Left lung (tissue), 4 donors: ENCODE measurements at regions not wholly inside any gene's neighbourhood (a gene's known extent, or its start where the extent isn't known, plus 50 kb on each side); places are given as distances from the start of the nearest gene placed in this dataset.

Experiments used
- ATAC-seq: fragments of 200-7000 bp; cut with Tn5 transposase; one replicate; pipeline ENCODE4 v1.9.1; 2020; ENCODE audit warnings: moderate library complexity
- DNase-seq, 4 donors: peaks; one replicate each; pipeline ENCODE4 v3.0.0-alpha.2; 2013 to 2020
- H3K27ac ChIP-seq, 2 donors: fragments of 200-600 bp; sonication (generic) in 1 of 2; one replicate each; pipeline versions ENCODE4 v1.5.0 to v1.8.0; 2020 to 2021
- H3K27me3 ChIP-seq, 2 donors: fragments of 200-600 bp; sonication (generic) in 1 of 2; one replicate each; pipeline versions ENCODE4 v1.5.0 to v1.8.0; 2020 to 2021
- H3K36me3 ChIP-seq, 2 donors: fragments of 200-600 bp; sonication (generic) in 1 of 2; one replicate each; pipeline versions ENCODE4 v1.5.0 to v1.8.0; 2020 to 2021
- H3K4me1 ChIP-seq, 2 donors: fragments of 200-600 bp; one replicate each; pipeline ENCODE4 v1.8.0; 2021
- H3K4me3 ChIP-seq, 2 donors: fragments of 200-600 bp; sonication (generic) in 1 of 2; one replicate each; pipeline versions ENCODE4 v1.5.0 to v1.8.0; 2020 to 2021; ENCODE audit warnings: mild to moderate bottlenecking in 1 of 2
- H3K9me3 ChIP-seq, 2 donors: fragments of 200-600 bp; sonication (generic) in 1 of 2; one replicate each; pipeline versions ENCODE4 v1.5.0 to v1.8.0; 2020 to 2021
- CTCF ChIP-seq, 2 donors: fragments of 200-600 bp; sonication (generic) in 1 of 2; IDR thresholded peaks; one replicate each; pipeline versions ENCODE4 v1.5.0 to v1.8.0; 2021; ENCODE audit warnings: antibody characterized with exemption in 2 of 2
- intact Hi-C, 2 donors: fragments of 100-400 bp; cut with DNase I; formaldehyde crosslinking; loops; one replicate each; pipeline versions ENCODE4 v1.11.2 to v1.14.2; 2022
- donor health status: DM: no; HTN: yes; CAD: no.
- donor health status: DM: no; HTN: no; CAD: no.

- Histone ChIP-seq H3K27ac (no peak overlapping the region), H3K36me3 (no peaks in the 10 kb centered on the region), H3K9me3 (no peaks in the 10 kb centered on the region), H3K4me1 (no peaks in the 10 kb centered on the region), H3K27me3 (no peaks in the 10 kb centered on the region), H3K4me3 (no peak overlapping the region)
- ATAC-seq: no peak
- DNase-seq: no peak
- no peak for TF ChIP-seq CTCF (IDR thresholded peaks at IDR 0.05)
- intact Hi-C loops: no loop called here
Measured at GRCh38 chr2:191754103-191754502, 76.2 kb downstream of the NABP1 start.

GRCh38 chr2:191756761-191757160, 78.8 kb downstream of the NABP1 start:
- Histone ChIP-seq H3K27ac (no peak overlapping the region), H3K9me3 (no peaks in the 10 kb centered on the region), H3K27me3 (no peaks in the 10 kb centered on the region), H3K4me1 (no peaks in the 10 kb centered on the region), H3K36me3 (no peaks in the 10 kb centered on the region), H3K4me3 (no peak overlapping the region)
- intact Hi-C loops: no loop called here
- ATAC-seq (no peak), DNase-seq (no peak)
- no peak for TF ChIP-seq CTCF (IDR thresholded peaks at IDR 0.05)

GRCh38 chr2:191757208-191757607, 79.3 kb downstream of the NABP1 start:
- DNase-seq (no peak), ATAC-seq (no peak)
- no peak for TF ChIP-seq CTCF (IDR thresholded peaks at IDR 0.05)
- Histone ChIP-seq H3K36me3 (no peaks in the 10 kb centered on the region), H3K27ac (no peak overlapping the region), H3K27me3 (no peaks in the 10 kb centered on the region), H3K9me3 (no peaks in the 10 kb centered on the region), H3K4me3 (no peak overlapping the region), H3K4me1 (no peaks in the 10 kb centered on the region)
- intact Hi-C loops: no loop called here

DNA sequence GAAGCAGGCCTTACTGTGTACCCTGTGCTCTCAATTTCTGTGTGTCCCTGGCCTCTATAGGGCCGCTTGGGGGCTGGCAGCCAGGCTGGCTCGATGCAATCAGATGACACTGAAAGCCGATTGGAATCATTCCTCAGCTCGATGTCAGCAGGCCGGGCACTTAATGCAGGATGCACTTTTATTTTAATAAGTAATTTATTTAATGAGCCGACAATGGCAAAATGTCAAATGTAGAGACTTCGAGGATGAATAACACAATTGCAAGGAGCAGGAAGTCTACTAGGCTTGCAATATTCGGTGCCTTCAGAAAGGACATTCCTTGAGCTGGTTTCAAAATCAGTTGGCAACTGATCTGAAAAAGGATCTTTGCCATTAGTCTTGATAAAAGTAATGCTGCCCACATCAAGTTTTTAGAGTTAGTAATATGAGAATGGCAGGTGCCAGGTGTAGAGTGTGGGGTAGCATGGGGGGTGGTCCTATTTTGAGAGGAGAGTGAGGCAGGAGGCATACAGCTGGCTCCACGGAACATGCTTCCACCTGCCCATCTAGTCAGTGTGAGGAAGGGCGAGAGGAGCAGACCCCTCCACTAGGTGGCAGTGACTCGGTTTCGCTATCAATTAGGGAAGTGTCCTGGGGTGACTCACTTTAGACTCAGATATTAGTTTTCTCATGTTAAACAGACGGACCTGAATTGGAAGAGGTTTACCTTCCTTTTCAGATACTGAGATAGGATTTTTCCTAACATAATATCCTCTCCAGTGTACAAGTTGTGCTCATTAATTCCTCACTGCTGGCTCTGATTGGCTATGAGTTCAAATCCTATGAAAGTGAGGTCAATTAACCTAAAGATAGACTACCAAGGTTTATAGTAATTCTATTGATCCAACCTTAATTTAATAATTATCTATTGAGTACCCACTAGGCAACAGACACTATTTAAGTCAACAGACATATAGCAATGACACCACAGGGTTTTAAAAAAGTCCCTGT, 80.9 kb downstream of the NABP1 start:
- Histone ChIP-seq H3K4me3 (no peak overlapping the region), H3K9me3 (no peaks in the 10 kb centered on the region), H3K27ac (peak overlapping the region in 1 of 2 donors; percentile 27), H3K4me1 (no peaks in the 10 kb centered on the region), H3K36me3 (no peaks in the 10 kb centered on the region), H3K27me3 (no peaks in the 10 kb centered on the region)
- DNase-seq: peak in 3 of 4 donors; percentile 9 to 60 (median 51)
- TF ChIP-seq CTCF (IDR thresholded peaks at IDR 0.05): peak; percentile 46 to 64
- intact Hi-C loops: no loop called here
- ATAC-seq: peak; percentile 99

DNA sequence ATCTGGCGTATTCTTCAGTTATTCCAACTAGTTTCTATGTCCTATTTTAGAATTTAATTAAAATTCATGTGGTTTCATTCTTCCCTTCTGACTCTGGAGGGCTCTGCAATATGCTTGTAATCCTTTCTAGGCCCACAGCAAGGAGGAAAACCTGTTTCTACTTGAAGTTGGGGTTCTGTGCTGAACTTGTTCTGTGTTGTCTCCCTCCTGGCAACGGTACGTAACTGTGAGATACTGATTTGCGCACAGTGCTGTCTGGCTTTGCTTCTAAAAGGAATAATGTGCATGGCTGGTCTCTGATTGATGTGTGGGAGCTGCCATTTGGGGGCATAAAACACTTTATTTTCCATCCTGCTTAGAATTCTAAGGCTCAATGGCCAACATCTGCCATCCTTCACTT, 81.7 kb downstream of the NABP1 start:
- H3K36me3 ChIP-seq: no peaks in the 10 kb centered on the region
- no peaks in the 10 kb centered on the region for H3K27me3 ChIP-seq
- intact Hi-C loops: no loop called here
- no peaks in the 10 kb centered on the region for H3K9me3 ChIP-seq
- no peak overlapping the region for H3K27ac ChIP-seq
- TF ChIP-seq CTCF (IDR thresholded peaks at IDR 0.05): no peak
- H3K4me3 ChIP-seq: no peak overlapping the region
- DNase-seq (no peak), ATAC-seq (no peak)
- no peaks in the 10 kb centered on the region for H3K4me1 ChIP-seq
